Fibroblast of upper back skin (primary cell): ENCODE measurements at regions not wholly inside any gene's neighbourhood (a gene's known extent, or its start where the extent isn't known, plus 50 kb on each side); places are given as distances from the start of the nearest gene placed in this dataset.

Source experiments
- DNase-seq: peaks from one replicate; pipeline ENCODE4 v3.0.0-alpha.2; 2013

DNA sequence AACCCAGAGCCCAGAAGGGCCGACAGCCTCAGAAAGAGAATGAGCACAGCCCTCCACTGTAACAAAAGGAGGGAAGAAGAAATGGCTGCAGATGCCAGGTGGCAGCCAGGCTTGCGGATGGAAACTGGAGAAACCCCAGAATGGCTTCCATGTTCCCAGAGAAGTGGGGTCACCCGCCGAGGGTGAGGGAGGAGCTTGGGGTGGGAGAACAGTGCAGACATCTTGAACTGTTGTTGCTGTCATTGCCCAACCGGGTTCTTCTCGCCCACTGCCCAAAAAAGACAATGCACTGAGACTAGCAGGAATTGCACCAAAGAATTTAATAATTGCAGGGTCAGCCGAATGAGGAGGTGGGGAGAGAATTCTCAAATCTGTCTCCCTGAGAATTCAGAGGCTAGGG lies 223.2 kb upstream of the RAB6C start:
- no peak for DNase-seq

- DNase-seq, result no peak
These were observed 222.0 kb upstream of the RAB6C start for GRCh38 chr2:129757366-129757914.

DNA sequence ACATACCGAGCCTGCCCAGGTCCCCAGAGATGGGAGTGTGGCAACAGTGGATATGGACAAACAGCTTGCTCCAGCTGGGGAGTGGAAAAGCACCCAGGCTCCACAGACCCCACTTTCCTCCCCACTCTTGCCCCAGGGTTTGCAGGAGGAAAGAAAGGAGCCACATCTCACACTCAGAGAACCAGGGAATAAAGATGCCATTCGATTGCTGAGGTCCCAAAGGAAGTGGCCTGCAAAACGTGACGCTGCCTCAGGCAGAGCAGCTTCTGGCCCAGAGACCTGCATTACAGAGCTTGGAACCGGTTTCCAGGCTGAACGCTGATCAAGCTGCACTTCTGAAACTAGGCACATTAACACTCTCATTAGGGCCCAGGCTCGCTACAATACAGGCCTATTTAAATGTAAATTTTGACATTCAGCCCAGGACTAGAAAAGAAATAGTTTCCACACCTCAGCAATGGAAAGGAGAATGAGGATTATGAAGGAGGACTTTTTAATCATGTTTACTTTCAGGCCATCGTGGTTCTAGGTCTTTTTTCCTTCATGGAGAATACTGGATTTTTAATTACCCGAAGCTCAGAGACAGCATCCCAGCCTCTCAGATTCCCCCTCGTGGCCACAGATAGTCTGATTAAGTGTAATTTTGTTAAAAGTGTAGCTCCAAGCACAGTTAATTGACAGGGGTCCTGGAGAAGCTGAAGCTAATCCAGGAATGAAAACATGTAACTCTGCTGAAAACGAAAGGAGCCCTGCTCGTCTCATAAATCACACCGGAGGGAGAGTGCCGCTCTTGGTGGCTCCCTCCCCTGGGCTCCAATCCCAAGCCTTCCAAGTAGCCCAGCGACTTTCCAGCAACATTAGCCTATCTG lies 221.3 kb upstream of the RAB6C start:
- DNase-seq, result no peak

DNA sequence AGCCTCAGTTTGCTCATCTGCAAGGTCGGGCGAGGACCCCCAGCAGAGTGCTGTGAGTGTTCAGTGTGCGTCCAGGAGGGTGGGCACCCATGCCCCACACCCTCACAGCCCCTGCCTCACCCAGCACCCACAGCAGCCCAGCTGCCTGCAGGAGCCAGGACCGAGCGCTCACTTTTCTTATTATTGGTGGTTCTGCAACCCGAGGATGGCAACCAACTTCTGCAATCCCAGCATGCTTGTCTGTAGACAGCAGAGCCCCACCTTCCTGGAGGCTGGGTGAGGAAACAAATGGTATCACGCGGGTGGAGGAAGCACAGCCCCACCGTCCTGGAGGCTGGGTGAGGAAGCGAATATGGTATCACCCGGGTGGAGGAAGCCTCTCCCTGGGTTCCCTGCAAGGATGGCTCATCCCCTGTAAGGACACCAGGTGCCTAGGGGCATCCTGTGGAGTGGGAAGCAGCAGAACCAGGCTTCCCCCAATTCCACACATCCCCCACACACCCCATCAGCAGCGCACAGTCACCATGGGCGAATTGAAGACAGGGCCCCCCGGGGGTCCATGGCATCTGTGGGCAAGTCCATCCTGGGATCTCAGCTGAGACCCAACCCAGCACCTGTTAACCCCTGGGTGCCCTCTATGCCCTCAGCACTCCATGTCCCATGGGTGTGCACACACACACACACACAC lies 220.5 kb upstream of the RAB6C start:
- DNase-seq, result no peak

DNA sequence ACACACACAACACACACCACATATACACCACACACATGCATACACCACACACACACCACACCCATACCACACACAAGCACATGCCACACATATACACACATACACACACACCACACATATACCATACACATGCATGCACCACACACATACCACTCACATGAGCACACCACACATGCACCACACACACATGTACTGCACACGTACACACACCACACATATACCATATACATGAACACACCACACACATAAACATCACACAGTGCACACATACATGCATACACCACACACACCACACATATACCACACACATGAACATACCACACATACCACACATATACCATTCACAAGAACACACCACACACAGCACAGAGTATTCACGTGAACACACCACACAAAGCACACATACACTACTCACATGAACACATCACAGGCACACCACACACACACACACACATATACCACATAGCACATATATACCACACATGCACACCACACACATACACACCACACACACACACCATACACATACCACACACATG lies 219.9 kb upstream of the RAB6C start:
- DNase-seq, result no peak

- no peak for DNase-seq
These were observed 218.8 kb upstream of the RAB6C start for GRCh38 chr2:129760669-129761068.

- no peak for DNase-seq
These were observed 217.9 kb upstream of the RAB6C start for GRCh38 chr2:129761569-129762021.

- no peak for DNase-seq
These were observed 216.9 kb upstream of the RAB6C start for GRCh38 chr2:129762386-129763189.

DNA sequence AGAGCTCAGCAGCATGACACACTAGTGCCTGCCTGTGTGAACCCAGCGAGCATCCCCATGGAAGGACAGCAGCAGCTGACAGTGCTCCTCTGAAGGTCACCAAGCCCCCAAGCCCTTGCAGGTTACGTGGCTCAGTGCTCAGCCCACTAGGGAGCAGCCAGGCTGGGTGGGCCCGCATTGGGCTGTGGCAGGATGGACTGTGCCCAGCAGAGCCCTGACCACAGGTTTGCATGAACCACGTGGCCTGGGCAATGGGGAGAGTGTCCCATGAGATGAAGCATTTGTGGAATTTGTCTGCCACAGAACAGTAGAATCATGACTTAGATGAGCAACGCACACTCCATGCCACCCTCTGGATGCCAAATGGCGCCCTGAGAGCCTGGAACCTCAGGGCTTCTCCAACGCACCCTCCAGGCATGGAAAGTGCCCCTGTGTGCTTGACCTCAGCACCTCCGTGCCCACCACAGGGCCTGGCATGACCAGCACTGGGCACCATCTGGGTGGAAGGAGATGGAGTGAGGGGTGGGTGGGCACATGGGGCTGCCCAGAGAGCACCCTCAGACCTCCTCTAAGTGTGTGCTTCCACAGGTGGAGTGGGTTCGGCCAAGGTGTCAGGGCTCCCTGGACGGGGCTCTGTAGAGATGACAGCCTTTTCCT lies 216.1 kb upstream of the RAB6C start:
- no peak for DNase-seq

- DNase-seq, result no peak
These were observed 215.5 kb upstream of the RAB6C start for GRCh38 chr2:129763966-129764365.

- no peak for DNase-seq
These were observed 214.8 kb upstream of the RAB6C start for GRCh38 chr2:129764376-129765325.

GRCh38 chr2:129765326-129765677 lies 214.2 kb upstream of the RAB6C start:
- DNase-seq, result no peak

DNA sequence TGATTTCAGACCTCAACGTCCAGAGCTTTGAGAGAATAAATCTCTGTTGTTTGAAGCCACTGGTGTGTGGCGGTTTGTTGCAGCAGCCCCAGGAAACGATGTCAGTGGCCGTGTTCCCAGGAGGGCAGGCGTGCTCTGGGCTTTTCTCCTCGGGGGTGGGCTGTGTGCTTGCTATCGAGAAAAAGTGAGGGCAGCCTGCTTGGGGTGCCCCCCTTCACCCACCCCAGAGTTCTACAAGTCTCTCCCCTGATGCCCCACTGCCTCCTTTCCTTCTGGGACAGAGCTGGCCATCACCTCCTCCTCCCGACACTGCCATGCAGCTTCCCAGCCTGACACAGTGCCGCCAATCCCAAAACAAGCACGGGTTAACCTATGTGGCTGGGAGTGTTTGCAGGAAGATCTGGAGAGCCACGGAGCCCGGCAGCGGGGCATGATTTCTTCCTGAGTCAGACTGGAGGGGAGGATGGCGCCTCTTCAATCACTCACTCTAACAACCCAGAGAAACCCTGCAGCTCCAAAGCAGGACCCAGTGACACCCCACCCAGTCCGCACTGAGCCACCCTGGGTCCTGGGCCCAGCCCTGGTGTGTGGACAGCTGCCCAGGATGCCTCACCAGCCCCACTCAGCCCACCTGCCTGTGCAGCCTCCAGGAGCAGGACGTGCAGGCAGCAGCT lies 213.7 kb upstream of the RAB6C start:
- no peak for DNase-seq

- no peak for DNase-seq
These were observed 213.0 kb upstream of the RAB6C start for GRCh38 chr2:129766374-129766993.

- DNase-seq, result no peak
These were observed 212.0 kb upstream of the RAB6C start for GRCh38 chr2:129767346-129768035.

DNA sequence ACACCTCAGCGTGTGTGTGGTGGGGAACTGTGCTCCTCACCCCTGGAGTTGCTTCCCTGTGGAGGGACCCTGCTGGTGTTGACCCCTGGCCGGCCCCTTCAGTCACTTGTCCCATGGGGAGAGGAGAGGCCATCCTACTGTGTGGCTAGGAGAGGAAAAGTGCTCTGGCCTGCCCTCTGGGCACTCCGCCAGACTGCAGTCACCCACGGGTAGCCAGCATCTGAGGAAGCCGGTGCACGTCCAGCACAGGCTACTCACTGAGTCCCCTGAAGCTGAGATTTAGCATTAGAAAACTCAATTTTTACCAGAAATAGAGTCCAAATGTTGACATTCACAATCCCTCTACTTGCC lies 211.5 kb upstream of the RAB6C start:
- no peak for DNase-seq

GRCh38 chr2:129768485-129769184 lies 210.8 kb upstream of the RAB6C start:
- DNase-seq, result no peak

DNA sequence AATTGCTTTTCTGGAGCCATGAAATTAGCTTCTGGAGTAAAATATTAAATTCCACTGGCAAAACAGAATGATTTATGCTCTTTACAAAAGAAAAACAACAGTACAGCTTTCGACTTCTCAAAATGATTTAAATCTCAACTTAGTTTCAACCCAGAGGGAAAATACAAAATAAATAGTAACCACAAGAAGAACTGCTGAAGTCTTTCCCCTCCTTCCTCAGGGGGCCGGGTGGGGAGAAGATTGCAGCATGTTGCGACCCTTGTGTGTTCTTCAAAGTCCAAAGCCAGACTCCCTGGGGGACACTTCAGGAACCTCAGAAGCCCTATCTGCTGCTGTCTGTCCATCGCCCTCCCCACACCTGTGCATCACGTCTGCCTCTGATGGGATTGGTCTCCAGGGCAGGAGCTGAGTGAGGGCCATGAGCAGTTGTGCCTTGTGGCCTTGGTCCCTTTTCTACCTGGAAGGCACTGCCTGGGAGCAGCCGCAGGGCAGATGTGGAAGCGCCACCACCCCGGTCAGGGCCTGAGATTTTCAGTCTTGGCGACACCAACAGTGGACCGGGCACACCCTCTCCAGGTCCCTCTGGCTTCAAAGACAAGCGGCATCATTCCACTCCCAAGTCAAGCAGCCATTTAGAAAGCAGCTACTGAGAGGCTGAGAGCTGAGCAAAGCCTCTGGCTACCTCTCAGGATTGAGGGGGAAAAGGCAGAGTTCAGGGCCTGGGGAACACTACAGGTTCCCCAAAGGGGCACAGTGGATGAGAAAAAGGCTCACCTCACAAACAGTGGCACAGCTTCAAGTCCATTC lies 210.1 kb upstream of the RAB6C start:
- no peak for DNase-seq
